AG10803 (cell line): ENCODE measurements at regions not wholly inside any gene's neighbourhood (a gene's known extent, or its start where the extent isn't known, plus 50 kb on each side); places are given as distances from the start of the nearest gene placed in this dataset.

Source experiments
- DNase-seq: peaks from one replicate; pipeline ENCODE4 v3.0.0; 2010; ENCODE audit warnings: low read depth
- H3K4me3 ChIP-seq: 2 replicates; pipeline ENCODE4 v1.5.1; 2011; ENCODE audit warnings: mild to moderate bottlenecking, low read length, control low read depth
- TF ChIP-seq, protein P1 (sequence below): conservative IDR thresholded peaks from 2 replicates; pipeline ENCODE4 v1.5.1; 2011; ENCODE audit warnings: mild to moderate bottlenecking, low read length, control low read depth, inconsistent platforms

DNA sequence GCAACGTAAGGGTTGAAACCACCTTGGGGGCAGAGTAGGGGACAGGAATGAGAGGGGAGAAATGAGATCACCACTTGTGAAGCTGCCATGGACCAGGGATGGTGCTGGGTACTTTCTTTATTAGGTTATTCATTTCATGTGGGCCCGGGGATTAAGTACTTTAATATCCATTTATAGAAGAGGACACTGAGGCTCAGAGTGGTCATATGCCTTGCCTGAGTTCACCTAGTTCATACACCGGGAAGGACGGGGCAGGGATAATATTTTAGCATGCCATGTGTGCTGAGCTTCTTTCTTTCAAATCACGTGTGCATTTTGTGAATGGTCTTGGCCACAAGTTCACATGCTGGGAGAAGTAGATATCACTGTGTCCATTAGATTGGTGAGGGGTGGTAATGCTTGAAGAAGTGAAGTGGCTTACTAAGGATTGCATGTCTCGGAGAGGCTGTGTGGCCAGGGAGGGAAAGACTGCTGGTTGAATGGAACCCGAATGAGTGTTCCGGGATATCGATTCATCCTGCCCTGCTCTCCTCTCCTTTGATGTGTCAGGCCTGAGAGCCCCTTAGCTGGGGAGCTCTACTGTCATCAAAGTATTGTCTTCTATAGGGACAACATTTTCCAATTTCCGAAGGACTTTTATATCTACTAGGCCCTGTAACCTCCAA lies 187.1 kb downstream of the MYCN start:
- no peak for DNase-seq
- TF ChIP-seq, protein P1, sequence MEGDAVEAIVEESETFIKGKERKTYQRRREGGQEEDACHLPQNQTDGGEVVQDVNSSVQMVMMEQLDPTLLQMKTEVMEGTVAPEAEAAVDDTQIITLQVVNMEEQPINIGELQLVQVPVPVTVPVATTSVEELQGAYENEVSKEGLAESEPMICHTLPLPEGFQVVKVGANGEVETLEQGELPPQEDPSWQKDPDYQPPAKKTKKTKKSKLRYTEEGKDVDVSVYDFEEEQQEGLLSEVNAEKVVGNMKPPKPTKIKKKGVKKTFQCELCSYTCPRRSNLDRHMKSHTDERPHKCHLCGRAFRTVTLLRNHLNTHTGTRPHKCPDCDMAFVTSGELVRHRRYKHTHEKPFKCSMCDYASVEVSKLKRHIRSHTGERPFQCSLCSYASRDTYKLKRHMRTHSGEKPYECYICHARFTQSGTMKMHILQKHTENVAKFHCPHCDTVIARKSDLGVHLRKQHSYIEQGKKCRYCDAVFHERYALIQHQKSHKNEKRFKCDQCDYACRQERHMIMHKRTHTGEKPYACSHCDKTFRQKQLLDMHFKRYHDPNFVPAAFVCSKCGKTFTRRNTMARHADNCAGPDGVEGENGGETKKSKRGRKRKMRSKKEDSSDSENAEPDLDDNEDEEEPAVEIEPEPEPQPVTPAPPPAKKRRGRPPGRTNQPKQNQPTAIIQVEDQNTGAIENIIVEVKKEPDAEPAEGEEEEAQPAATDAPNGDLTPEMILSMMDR, result no peak
- no peak overlapping the region for H3K4me3 ChIP-seq

DNA sequence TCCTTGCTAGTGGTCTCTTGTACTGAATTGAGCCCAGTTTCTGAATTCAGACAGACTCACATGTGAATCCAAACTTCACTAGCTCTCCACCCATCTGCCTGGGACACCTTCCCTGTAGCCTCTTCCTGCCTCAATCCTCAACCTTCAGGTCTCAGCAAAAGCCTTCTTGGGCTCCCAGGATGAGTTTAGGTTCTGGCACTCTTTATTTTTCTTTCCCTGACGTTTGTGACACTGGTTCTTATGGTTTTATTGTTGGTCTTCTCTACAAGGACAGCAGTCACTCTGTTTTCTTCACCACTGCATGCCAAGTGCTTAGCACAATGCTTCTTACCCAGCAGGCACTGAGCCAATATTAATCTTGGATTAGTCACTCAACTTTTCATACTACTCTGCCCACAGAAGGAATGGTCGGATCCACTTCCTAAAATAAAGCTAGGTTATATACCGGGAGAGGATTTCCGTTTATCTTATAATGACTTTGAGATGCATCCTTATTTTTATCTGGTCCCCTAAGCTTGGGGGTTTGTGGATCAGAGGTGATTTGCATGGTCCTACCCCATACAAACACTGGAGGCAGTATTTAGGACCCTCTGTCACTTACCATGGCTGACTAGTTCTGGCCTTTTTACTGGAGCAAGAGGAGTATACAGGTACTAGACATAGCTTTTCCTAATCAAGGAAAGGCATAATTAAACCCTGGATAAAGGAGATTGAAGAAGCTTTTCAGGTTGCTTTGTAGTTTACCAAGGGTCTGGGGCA lies 186.3 kb downstream of the MYCN start:
- no peak for DNase-seq
- TF ChIP-seq, protein P1, result no peak
- H3K4me3 ChIP-seq, result no peak overlapping the region

DNA sequence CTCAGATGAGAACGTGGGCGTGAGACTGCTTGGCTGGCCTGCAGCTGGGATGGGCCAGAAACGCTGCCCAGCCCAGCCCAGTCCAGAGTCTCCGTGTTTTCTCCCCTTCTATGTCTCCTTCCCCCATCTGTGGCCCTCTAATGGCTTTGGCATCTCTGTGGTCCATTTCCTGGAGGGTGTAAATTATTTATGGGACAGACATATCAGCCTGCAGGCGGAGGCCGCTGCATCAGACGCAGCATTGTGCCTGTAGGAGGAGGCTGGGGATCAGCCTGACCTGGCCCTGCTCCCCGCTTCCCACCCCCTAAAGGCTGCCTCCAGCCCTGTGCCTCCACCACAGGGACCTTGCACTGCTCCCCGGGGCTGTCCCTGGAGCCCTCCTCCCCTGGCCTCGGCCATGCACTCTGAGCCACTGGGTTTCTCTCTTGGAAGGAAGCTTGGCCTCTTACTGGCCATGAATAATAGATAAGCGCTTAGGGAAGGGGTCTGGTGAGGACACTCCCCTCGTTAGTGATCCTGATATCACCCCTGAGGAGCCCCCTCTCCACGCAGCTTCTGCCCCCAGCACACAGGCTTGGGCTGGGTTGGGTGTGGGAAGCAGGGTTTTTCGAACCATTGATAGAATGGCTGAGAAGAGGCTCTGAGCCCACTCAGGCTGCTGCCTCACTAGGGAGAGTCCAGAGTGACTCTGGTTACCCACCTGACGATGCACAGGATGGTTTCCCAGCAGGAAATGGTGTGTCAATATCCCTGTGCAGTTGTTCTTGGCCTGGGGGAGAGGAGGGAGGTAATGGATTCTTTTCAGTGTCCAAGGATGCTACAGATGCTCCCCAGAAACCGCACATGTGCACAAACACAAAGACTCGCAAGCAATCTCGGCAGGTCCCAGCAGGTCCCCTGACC lies 185.5 kb downstream of the MYCN start:
- TF ChIP-seq, protein P1, result no peak
- H3K4me3 ChIP-seq, result no peak overlapping the region
- no peak for DNase-seq

DNA sequence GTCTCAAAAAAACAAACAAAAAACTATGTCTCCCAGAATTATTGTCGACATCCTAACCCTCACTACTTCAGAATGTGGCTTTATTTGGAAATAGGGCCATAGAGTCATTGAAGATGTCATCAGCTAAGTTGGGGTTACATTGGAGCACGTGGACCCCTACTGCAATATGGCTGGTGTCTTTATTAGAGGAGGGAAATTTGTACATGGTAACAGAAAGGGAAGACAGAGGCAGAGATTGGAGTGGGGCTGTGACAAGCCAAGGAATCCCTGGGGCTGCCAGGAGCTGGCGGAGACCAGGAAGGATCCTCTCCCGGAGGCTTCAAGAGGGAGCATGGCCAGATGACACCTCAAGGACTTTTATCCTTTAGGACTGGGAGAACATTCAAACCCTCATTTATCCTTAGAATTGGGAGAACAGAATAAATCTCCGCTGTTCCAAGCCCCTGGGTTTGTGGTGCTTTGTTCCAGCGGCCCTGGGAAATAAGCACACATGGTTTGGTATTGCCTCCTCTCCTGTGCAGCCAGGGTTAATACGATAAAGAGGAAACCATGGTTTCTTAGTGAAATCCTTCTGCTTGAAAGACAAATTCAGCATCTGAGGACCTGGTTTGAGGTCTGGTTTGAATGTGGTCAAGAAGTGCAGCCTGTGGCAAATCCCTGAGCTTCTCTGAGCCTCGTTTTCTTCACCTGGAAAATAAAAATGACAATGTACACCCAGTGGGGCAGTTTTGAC lies 184.7 kb downstream of the MYCN start:
- TF ChIP-seq, protein P1, result no peak
- DNase-seq, result no peak
- no peak overlapping the region for H3K4me3 ChIP-seq

DNA sequence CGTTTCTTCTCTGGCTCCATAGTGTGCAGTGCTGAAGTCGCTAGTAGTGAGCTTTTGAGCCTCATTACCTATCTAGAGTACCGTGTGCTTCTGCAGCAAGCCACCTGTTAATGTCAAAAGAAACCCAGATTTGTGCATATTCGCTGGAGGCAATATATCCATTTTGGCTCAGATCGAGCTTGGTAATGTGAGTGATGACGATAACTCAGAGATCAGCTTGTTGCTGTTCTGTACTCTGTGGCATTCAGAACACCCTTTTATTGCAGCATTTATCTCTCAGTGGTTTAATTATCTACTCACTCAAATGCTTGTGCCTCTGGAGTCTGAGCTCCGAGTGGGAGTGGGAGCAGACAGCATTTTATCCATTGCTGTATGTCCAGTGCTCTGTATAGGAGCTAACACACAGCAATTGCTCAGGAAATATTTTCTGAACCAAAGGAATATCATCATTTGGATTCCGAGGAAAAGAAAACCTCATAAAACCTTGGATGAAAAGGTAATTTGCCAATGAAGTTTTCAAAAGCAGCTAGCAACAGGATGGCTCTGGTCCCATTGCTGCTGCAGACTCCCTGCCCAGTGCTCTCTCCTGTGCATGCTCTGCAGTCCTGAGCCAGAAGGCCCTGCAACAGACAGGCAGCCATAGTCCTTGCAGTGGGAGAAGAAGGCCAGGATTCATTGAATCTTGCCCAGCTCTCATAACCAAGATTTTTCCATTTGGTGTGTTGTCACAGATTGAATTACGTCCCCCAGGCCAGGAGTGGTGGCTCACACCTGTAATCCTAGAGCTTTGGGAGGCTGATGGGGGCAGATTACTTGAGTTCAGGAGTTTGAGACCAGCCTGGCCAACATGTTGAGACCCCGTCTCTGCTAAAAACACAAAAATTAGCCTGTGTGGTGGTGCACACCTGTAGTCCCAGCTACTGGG lies 183.8 kb downstream of the MYCN start:
- DNase-seq, result no peak
- H3K4me3 ChIP-seq, result no peak overlapping the region
- TF ChIP-seq, protein P1, result no peak

DNA sequence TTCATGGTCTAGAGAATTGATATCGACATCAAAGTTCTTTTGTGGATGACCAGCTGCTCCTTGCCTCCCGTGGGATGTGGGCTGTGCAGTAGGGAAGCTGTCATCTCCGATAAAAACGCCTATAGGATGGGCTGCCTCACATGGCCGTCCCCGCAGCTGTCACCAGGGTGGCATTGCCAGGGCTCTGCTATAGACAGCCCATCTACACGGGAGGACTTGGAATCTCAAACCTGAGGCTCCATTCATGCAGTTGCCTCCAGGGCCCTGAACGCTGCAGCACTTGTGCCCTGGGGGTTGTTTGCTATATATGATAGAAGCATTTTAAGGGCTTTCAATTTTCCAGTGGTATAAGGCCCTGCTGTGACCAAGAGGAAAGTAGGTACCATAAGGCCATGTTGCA lies 183.1 kb downstream of the MYCN start:
- DNase-seq, result no peak
- TF ChIP-seq, protein P1, result no peak
- no peak overlapping the region for H3K4me3 ChIP-seq
